Calu3 (cell line): ENCODE measurements at regions not wholly inside any gene's neighbourhood (a gene's known extent, or its start where the extent isn't known, plus 50 kb on each side); places are given as distances from the start of the nearest gene placed in this dataset.

Source experiments
- BruUV-seq: library from RNA; stranded (reverse); fragments of 400-500 nt; replicated peaks from 2 replicates; lab custom pipeline; 2021; lab: Mats Ljungman, UMichigan
- CTCF ChIA-PET: fragments of 300-600 bp; sonication (Branson Sonifier 250); formaldehyde crosslinking; loops from one replicate; lab custom pipeline; 2022; ENCODE audit warnings: antibody characterized with exemption; lab: Charles Lee
- DNase-seq: peaks from one replicate; pipeline ENCODE4 v3.0.0; 2022
- H3K27ac Mint-ChIP-seq: one replicate; pipeline ENCODE4 v1.8.0; 2022; ENCODE audit warnings: mixed read lengths; ENCODE audit not compliant: unreplicated experiment
- H3K27me3 Mint-ChIP-seq: one replicate; pipeline ENCODE4 v1.8.0; 2022; ENCODE audit warnings: mixed read lengths; ENCODE audit not compliant: unreplicated experiment
- H3K36me3 Mint-ChIP-seq: one replicate; pipeline ENCODE4 v1.8.0; 2022; ENCODE audit warnings: mild to moderate bottlenecking, moderate library complexity, mixed read lengths; ENCODE audit not compliant: insufficient read depth, unreplicated experiment
- H3K4me1 Mint-ChIP-seq: one replicate; pipeline ENCODE4 v1.8.0; 2022; ENCODE audit warnings: mild to moderate bottlenecking, low read depth, mixed read lengths; ENCODE audit not compliant: unreplicated experiment
- H3K4me3 Mint-ChIP-seq: one replicate; pipeline ENCODE4 v1.8.0; 2022; ENCODE audit warnings: mild to moderate bottlenecking, low read depth, moderate library complexity, mixed read lengths; ENCODE audit not compliant: unreplicated experiment
- H3K9me3 Mint-ChIP-seq: one replicate; pipeline ENCODE4 v1.8.0; 2022; ENCODE audit warnings: low read depth, mixed read lengths; ENCODE audit not compliant: unreplicated experiment
- intact Hi-C: fragments of 100-400 bp; cut with micrococcal nuclease; formaldehyde crosslinking; loops from one replicate; pipeline ENCODE4 v1.10.0; 2022; ENCODE audit not compliant: unreplicated experiment
- TF ChIP-seq, protein P1 (sequence below): fragments of 200-600 bp; IDR thresholded peaks from one replicate; pipeline ENCODE4 v1.8.0; 2022; ENCODE audit warnings: antibody characterized with exemption; ENCODE audit not compliant: unreplicated experiment

DNA sequence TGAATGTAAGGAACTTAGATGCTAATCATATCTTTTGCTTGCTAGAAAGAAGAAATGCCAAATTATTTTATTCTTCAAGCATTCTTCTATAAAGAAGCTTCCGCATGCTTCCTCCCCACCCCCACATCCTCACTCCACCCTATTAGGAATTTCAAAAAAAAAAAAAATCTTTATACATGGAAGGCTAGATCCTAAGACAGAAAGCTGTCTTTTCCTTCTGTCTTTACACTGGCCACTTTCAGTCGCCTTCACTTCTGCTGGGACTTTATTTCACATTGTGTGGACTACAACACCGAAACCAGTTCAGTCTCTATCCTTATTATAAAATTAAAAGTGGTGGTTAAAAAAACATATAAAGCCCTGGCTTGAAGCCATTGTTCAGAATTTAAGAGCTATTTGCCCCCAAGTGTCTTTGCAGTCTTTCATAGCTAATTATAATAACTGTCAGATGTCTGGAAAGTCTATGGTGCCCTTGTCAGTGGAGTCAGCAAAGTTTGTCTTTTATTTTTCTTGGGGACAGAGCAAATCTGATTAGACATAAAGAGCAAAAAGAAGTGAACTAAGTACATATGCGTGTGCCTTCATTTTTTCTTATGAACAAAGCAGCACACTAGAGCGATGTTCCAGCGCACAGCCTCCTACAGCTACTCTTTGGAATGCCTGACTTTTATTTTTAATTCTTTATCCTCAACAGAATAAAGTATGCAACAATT is 297.7 kb downstream of the PTPRC start:
- no peak overlapping the region for H3K27ac Mint-ChIP-seq
- DNase-seq = peak; percentile 33
- TF ChIP-seq, protein P1, sequence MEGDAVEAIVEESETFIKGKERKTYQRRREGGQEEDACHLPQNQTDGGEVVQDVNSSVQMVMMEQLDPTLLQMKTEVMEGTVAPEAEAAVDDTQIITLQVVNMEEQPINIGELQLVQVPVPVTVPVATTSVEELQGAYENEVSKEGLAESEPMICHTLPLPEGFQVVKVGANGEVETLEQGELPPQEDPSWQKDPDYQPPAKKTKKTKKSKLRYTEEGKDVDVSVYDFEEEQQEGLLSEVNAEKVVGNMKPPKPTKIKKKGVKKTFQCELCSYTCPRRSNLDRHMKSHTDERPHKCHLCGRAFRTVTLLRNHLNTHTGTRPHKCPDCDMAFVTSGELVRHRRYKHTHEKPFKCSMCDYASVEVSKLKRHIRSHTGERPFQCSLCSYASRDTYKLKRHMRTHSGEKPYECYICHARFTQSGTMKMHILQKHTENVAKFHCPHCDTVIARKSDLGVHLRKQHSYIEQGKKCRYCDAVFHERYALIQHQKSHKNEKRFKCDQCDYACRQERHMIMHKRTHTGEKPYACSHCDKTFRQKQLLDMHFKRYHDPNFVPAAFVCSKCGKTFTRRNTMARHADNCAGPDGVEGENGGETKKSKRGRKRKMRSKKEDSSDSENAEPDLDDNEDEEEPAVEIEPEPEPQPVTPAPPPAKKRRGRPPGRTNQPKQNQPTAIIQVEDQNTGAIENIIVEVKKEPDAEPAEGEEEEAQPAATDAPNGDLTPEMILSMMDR = no peak
- H3K4me3 Mint-ChIP-seq = no peak overlapping the region
- H3K27me3 Mint-ChIP-seq = no peaks in the 10 kb centered on the region
- peaks cover 8% of the 10 kb centered on the region for H3K36me3 Mint-ChIP-seq
- H3K9me3 Mint-ChIP-seq = no peaks in the 10 kb centered on the region
- intact Hi-C loops = loop anchor here (5.0 to 10.0 kb wide), 3 partner anchors 176 to 528 kb away; no protein-coding TSS in a partner anchor
- BruUV-seq = TSS peak; percentile 76
- CTCF ChIA-PET = interaction anchor here (0.7 to 1.9 kb wide), 7 partner anchors 17 to 527 kb away, joined by 3 to 9 read pairs (median 4); no protein-coding TSS in a partner anchor
- H3K4me1 Mint-ChIP-seq = no peaks in the 10 kb centered on the region

DNA sequence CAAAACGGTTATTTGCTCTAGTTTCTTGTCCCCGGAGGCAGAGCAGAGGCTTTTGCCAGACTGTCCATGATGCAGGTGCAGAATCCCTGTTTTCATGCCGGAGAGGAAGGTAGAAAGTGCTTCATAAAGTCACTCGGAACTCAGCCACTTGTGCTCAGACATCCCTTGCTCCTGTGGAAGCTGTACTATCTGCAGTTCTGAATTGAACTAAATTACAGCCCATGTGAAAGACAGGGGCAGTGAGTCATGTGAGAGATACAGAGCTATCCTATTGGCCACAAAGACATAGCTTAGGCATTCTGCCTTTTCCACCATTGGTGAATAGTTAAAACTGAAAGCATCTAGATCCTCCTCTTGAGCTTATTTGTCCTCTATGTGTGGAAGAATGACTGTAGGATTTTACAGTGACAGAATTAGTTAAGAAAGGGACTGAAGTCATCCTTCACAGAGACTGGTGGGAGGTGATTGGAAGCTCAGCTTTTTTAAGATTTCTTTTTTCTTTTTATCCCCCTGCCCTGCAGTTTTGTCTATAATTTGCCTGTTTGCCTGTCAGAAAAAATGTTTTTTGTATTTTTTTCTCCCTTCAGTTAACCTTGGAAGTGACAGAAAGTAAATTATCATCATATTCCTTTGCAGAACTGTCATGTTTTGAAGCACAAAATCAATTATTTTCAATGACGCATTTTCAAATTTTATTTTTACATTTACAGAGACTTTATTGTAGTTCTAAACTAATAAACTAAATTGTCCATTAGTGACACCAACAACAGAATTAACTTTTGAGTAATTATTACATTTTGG is 298.6 kb downstream of the PTPRC start:
- H3K27ac Mint-ChIP-seq = no peak overlapping the region
- CTCF ChIA-PET = interaction anchor here (0.9 to 1.9 kb wide), 4 partner anchors 9 to 526 kb away, joined by 4 to 9 read pairs (median 6); no protein-coding TSS in a partner anchor
- BruUV-seq = no TSS peak
- peaks cover 6% of the 10 kb centered on the region for H3K36me3 Mint-ChIP-seq
- intact Hi-C loops = loop anchor here (5.0 to 10.0 kb wide), 3 partner anchors 175 to 527 kb away; no protein-coding TSS in a partner anchor
- H3K27me3 Mint-ChIP-seq = no peaks in the 10 kb centered on the region
- H3K4me1 Mint-ChIP-seq = no peaks in the 10 kb centered on the region
- H3K4me3 Mint-ChIP-seq = no peak overlapping the region
- no peaks in the 10 kb centered on the region for H3K9me3 Mint-ChIP-seq
- peak; percentile 66 for DNase-seq
- TF ChIP-seq, protein P1 = no peak

DNA sequence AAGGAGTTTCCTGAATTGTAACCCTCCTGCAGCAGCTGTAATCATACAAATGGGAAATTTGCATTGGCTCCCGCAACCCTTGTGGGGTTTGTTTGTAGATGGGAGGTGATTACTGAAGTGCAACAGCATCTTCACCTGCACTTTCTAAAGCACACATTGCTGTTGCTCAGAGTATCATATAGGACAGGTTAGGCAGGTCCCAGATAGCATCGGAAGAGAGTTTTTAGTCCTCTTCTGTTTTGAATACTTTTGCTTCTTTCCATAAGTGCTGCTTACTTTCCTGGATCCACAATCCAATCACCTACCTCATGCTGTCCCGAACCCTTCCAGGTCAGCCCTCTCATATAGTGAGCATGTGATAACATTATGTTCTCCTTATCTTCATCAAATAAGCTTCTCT is 300.4 kb downstream of the PTPRC start:
- CTCF ChIA-PET = no interaction called here
- H3K36me3 Mint-ChIP-seq = no peaks in the 10 kb centered on the region
- H3K9me3 Mint-ChIP-seq = no peaks in the 10 kb centered on the region
- H3K27ac Mint-ChIP-seq = no peak overlapping the region
- TF ChIP-seq, protein P1 = no peak
- intact Hi-C loops = loop anchor here (5.0 to 10.0 kb wide), 3 partner anchors 173 to 526 kb away; no protein-coding TSS in a partner anchor
- H3K27me3 Mint-ChIP-seq = no peaks in the 10 kb centered on the region
- H3K4me3 Mint-ChIP-seq = no peak overlapping the region
- no TSS peak for BruUV-seq
- H3K4me1 Mint-ChIP-seq = no peaks in the 10 kb centered on the region
- no peak for DNase-seq

DNA sequence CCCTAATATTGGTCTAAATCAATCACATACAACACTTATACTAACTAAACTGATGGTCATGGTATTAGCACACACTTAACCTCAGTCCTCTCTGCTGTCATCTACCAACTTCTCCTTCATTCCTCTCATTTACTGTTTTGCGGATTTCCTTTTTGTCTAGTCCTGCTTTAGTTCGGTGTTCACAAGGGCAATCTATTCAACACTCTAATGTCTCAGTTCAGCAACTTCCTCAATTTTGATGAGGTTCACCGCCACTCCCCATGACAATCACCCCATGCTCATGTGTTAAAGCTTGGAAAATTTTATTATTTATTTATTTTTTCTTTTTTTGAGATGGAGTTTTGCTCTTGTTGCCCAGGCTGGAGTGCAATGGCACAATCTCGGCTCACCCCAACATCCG is 301.1 kb downstream of the PTPRC start:
- Mint-ChIP-seq H3K27me3 (no peaks in the 10 kb centered on the region), H3K4me1 (no peaks in the 10 kb centered on the region), H3K9me3 (no peaks in the 10 kb centered on the region), H3K27ac (no peak overlapping the region), H3K4me3 (no peak overlapping the region), H3K36me3 (no peaks in the 10 kb centered on the region)
- no peak for DNase-seq
- no TSS peak for BruUV-seq
- intact Hi-C loops = loop anchor here (5.0 to 10.0 kb wide), 3 partner anchors 172 to 525 kb away; no protein-coding TSS in a partner anchor
- CTCF ChIA-PET = no interaction called here
- TF ChIP-seq, protein P1 = no peak
